Right lung (tissue), 2 donors: ENCODE measurements at regions not wholly inside any gene's neighbourhood (a gene's known extent, or its start where the extent isn't known, plus 50 kb on each side); places are given as distances from the start of the nearest gene placed in this dataset.
"Not testable (repeated sequence)": the region's sequence is repeated elsewhere in the genome, so short reads cannot be mapped to it uniquely, and the experiment has no call there.

Experiments used
- DNase-seq, 2 donors: peaks; one replicate each; pipeline ENCODE4 v3.0.0-alpha.2; 2013

DNA sequence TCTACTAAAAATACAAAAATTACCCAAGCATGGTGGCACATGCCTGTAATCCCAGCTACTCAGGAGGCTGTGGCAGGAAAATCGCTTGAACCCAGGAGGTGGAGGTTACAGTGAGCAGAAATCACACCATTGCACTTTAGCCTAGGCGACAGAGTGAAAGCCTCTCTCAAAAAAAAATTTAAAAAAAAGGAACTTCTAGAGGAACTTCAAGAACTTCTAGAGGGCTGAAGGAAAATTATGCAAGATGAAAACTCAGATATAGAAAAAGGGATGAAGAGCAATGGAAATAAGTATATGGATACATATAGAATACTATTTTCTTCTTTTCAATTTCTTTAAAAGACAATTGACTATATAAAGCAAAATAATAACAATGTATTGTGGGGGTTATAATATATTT lies 51.2 kb upstream of the PRR5 start:
- DNase-seq, result no peak

DNA sequence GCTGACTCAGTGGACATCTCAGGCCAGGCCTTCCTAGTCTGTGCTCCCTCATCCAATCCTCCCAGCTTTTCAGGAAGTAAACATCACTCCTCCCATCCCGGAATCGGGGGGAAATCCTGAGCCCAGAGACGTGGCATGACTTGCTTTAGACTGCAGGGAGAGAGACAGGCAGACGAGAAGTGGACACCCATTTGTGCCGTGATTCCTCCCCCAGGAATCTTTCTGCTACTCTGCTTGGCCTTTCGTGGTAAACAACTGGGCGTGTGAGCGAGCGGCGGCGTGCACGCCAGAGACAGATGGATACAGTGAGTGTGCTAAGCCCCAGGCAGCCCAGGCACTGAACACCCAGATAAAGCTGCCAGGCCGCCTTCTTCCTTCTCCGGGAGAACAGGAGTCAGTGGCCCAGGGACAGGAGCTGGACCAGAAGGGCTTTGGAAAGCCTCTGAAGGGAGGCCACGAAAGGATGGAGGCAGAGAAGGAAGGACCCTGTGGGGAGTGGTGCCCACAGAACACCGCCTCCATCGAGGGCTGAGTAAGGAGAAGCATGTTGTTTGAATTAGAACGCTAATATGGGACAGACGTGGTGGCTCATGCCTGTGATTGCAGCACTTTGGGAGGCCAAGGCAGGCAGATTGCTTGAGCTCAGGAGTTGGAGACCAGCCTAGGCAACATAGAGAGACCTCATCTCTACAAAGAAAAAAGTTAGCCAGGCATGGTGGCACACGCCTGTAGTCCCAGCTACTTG lies 53.0 kb upstream of the PRR5 start:
- DNase-seq, result no peak

DNA sequence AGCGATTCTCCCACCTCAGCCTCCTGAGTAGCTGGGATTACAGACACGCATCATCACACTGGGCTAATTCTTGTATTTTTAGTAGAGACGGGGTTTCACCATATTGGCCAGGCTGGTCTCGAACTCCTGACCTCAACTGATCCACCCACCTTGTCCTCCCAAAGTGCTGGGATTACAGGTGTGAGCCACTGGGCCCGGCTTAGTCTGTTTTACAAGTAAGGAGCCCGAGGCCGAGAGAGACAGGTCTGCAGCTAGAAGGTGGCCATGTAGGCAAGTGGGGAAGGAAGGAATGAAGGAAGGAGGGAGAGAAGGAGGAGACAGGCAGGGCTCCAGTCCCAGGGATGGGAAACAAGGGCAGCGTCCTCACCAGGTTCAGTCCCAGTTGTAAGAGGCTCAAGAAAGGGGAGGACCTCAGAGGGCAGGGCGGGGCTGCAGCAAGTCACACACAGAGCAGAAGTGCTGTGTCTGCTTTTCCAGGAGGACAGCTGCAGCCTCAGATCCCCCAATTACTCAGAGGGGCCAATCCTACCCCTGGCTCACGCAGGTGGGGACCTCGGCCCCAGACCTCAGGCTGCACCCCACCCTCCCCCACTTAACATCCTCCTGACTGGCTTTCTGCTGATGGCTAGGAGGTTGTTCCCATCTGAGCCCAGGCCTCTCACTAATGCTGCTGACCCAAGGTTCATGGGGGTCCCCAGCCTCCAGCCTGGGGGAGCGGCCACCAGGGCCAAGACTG lies 53.8 kb upstream of the PRR5 start:
- DNase-seq, result no peak

DNA sequence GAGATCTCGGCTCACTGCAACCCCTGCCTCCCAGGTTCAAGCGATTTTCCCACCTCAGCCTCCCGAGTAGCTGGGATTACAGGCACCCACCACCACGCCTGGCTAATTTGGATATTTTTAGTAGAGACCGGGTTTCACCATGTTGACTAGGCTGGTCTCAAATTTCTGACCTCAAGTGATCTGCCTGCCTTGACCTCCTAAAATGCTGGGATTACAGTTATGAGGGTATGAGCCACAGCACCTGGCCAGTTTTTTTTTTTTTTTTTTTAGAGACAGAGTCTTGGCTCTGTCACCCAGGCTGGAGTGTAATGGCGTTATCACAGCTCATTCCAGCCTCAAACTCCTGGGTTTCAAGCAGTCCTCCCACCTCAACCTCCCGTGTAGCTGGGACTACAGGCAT lies 54.9 kb upstream of the PRR5 start:
- no peak for DNase-seq

DNA sequence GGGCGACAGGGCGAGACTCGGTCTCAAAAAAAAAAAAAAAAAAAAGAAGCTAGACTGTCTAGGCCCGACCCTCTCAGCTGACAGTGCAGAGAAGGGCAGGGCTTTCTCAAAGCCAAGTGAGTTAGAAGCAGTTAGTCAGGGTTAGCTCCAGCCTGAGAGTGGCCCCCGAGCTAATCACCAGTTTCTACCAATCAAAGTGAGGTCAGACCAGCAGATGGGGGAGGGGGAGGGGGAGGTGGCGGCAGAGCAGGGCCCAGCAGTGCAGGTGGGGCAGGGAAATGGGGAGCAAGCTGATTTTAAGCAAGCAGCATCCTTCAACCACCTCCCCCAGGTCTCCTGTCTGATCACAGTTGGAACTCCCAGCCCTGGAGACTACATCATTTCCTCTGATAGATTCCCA lies 55.3 kb upstream of the PRR5 start:
- no peak for DNase-seq

DNA sequence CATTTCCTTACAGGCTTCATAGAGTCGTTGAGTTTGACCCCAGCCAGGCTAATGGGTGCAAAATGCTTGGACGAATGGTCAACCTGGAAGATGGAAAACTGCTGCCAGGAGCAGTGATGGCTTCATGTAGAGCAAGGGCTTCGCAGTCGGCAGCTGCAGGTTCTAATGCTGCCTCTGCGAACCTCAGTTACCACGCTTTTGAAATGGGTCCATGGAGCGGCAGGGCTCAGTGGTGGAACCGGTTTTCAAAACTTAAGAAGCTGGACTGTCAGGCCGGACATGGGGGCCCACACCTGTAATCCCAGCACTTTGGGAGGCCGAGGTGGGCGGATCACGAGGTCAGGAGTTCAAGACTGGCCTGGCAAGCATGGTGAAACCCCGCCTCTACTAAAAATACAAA lies 55.9 kb upstream of the PRR5 start:
- no peak for DNase-seq

DNA sequence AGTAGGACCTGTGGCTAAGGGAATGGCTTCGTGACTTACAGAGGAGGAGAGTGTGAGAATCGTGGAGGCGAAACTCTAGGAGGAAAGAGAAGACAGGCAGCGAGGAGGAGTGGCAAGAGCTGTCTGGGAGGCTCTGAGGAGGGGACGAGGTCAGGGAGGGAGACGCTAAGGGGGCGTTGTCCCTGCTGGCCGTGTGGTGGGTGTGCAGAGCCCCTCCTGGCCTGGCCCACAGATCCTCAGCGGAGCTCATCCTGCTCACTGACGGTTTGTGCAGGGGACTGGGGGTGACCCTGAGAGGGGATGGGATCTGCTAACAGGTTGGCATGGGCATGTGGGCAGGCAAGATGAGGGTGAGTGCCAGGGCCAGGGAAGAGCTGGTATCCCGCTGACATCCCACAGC lies 56.5 kb upstream of the PRR5 start:
- DNase-seq, result no peak

DNA sequence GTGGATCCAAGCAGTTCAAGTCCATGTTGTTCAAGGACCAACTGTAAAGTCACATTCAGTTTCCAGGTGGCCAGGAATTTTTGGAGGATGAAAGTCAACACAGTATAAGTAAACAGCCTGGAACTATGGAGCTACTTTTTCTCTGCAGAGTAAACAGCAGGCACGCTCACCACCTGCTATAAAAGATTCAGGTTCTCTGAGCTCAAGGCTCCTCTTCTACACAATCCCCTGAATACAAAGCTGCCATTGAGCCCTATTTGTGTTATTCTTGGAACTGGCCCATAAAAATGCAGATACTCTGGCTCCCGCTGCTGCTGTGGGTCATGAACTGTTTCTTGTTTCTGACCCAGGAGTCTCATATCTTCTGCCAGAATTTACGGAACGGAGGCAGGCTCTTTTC lies 56.9 kb upstream of the PRR5 start:
- no peak for DNase-seq

DNA sequence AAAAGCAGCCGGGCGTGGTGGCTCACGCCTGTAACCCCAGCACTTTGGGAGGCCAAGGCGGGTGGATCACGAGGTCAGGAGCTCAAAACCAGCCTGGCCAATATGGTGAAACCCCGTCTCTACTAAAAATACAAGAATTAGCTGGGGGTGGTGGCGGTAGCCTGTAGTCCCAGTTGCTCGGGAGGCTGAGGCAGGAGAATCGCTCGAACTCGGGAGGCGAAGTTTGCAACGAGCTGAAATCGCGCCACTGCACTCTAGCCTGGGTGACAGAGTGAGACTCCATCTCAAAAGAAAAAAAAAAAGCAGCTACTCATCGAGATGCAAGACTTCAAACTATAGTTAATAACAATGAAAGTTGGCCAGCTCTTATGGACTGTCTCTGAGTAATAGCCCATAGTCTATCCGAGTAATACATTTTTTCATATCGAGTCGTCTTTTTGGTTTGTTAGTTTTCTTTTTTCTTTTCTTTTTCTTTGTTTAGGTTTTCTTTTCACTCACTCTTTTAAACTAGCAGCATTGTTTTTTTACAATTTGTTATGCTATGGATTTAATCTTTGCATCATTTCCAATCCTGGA lies 58.4 kb upstream of the PRR5 start:
- DNase-seq, result not testable (repeated sequence)

DNA sequence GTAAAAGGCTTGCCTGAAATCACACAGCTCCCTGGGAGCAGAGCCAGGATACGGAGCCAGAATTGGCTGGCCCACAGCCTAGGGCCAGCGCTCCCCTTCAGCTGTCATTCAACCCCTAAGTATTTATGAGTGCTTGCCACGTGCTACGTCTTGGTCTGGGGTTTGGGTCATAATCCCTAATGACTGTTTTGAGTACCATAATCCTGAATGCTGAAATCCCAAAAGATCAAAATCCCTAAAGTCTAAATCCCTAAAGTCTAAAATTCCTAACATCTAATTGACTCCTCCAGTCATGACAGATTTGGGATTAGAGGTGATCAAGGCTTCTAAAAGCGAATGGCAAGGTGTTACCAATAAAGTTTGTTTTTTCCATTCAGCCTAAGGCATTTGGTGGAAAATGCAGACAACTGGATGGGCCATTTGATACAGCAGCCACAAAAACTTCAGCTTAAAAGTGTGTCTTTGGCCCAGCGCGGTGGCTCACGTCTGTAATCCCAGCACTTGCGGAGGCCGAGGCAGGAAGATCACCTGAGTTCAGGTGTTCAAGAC lies 59.8 kb upstream of the PRR5 start:
- DNase-seq, result no peak

DNA sequence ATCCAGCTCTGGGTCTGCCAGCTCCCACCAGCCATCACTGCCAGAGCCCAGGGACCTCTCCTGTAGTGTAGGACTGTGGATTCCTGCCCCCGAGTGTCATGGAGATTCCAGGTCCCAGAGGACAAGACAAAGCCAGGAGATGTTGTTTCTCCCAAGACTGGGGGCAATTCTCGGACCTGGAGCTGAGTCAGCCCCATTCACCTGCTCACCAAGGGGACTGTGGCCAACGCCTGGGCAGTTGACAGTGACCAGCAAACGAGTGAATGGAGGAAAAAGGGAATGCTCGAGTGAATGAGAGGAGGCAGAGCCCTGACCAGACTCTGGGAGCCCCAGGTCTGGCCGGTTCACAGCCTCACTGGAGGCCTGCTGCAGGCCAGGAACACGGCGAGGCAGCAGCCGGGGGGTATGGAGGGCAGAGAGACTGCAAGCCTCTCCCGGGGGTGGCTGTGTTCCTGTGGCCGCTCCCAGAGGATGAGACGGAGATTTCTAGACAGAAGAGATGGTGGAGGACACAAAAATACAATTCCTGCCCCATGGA lies 61.3 kb upstream of the PRR5 start:
- no peak for DNase-seq

DNA sequence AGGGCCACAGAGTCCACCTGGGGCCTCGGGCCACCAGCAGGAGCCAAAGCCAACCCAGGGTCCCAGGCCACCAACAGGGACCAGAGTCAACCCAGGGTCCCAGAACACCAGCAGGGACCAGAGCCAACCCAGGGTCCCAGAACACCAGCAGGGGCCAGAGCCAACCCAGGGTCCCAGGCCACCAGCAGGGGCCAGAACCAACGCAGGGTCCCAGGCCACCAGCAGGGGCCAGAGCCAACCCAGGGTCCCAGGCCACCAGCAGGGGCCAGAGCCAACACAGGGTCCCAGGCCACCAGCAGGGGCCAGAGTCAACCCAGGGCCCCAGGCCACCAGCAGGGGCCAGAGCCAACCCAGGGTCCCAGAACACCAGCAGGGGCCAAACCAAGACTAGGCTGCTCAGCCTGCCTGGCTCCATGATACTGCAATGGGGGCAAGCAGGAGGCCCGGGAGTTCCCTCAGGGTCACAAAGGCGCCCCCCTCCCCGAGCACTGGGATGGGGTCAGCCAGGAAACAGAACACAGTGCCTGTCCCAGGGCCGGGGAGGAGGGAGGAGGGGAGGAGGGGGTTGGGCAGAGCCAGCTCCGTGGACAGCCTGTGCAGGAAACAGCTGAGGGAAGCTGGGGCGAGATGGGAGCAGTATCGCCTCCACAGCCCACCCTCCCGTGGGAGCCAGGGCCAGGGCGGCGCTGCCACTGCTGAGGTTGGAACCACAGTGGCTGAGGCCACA lies 62.0 kb upstream of the PRR5 start:
- DNase-seq, result no peak

DNA sequence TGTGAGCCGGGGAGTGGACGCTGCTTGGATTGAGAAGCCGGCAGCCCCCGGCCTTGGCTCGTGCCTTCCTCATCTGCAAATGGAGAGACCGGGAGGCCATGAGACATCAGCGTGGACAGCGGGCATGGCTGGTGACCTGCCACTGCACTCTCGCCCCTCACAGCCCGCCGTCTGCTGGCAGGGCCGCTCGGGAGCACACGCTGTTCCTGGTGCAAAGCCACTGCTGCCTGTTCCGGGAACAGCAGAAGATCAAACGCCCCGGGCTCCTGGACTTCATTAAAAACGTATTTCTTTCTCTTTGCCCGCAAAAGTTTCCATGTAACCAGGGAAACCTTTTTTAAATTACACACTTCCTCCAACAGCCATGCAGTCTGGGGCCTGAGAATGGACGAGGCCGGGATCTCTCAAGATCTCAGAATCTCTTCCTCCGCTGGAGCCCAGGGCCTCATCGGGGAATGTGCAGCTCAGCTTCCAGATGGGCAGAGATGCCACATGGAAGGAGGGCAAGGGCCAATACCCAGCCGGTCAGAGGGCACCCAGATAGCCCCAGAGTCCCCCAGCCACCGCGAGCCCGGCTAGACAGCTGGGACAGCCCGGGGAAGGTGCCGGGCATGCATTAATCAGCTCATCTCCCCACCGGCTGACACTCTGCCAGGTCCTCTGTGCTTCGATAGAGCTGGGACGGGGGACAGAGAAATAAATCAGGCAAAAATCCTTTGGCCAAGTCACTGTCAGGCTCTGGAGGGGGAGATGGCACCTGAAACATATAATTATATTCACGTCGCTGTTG lies 62.8 kb upstream of the PRR5 start:
- no peak for DNase-seq

DNA sequence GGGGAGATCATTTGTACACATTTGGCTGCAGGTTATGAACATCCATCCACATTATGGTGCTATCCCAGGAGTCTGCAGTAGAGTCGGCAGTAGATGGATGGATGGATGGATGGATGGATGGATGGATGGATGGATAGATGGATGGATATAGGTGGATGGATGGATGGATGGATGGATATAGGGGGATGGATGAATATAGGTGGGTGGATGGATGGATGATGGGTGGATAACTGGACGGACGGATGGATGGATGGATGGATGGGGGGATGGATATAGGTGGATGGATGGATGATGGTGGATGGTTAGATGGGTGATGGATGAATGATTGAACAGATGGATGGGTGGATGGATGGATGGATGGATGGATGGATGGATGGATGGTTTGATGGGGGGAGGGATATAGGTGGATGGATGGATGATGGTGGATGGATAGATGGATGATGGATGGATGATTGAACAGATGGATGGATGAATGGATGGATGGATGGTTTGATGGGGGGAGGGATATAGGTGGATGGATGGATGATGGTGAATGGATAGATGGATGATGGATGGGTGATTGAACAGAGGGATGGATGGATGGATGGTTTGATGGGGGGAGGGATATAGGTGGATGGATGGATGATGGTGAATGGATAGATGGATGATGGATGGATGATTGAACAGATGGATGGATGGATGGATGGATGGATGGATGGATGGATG lies 65.3 kb upstream of the PRR5 start:
- not testable (repeated sequence) for DNase-seq

DNA sequence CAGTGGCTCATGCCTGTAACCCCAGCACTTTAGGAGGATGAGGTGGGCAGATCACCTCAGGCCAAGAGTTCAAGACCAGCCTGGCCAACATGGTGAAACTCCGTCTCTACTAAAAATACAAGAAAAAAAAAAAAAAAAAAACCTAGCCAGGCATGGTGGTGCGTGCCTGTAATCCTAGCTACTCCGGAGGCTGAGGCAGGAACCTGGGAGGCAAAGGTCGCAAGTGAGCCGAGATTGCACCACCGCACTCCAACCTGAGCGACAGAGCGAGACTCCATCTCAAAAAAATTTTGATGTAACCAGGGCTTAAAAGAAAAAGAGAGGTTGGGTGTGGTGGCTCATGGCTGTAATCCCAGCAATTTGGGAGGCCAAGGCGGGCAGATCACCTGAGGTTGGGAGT lies 66.4 kb upstream of the PRR5 start:
- not testable (repeated sequence) for DNase-seq

DNA sequence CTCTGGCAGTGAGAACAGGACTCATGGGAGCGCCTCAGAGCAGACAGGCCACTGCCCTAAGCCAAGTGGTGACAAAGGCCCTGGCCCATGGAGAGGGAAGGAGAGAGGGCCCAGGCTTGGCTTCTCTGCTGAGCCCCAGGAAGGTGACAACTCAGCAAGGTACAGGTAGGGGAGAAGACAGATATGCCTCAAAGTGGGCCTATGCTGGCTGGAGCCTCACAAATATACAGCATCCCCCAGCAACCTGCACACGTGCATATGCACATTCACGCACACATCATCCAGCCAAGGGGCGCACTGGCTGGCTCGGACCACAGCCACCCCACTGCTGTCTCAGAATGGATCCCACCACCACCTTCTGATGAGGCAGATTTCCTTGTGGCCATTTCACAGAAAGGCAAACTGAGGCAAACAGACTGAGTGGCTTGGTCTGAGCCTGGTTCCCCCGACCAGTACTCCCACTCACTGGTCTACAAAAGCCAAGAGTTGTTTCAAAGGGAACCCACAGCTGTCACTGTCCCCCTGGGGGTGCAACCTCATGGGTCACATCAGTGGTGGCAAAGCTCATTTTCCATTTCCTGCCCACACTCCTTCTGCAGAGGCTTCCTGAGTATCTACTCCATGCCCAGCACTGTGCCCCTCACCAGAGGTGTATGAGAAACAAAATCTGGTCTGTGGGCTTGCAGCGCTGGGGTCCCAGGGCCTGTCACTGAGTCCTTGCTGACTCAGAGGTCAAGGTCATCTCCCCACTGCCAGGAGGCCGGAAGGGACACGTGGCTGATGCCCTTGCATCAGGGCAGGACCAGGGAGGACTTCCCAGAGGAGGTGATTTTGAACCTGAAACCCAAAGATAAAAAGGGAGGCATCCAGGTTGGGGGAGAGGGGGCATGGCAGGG lies 67.3 kb upstream of the PRR5 start:
- no peak for DNase-seq

DNA sequence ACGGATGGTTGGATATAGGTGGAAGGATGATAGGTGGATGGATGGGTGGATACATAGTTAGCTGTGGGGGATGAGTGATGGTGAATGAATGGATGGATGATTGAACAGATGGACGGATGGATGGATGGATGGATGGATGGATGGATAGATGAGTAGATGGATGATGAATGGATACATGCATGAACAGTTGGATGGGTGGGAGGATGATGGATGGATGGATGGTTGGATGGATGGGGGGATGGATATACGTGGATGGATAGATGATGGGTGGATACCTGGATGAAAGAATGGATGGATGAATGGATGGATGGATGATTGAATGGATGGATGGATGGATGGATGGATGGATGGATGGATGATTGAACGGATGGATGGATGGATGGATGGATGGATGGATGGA lies 68.4 kb upstream of the PRR5 start:
- no peak for DNase-seq

DNA sequence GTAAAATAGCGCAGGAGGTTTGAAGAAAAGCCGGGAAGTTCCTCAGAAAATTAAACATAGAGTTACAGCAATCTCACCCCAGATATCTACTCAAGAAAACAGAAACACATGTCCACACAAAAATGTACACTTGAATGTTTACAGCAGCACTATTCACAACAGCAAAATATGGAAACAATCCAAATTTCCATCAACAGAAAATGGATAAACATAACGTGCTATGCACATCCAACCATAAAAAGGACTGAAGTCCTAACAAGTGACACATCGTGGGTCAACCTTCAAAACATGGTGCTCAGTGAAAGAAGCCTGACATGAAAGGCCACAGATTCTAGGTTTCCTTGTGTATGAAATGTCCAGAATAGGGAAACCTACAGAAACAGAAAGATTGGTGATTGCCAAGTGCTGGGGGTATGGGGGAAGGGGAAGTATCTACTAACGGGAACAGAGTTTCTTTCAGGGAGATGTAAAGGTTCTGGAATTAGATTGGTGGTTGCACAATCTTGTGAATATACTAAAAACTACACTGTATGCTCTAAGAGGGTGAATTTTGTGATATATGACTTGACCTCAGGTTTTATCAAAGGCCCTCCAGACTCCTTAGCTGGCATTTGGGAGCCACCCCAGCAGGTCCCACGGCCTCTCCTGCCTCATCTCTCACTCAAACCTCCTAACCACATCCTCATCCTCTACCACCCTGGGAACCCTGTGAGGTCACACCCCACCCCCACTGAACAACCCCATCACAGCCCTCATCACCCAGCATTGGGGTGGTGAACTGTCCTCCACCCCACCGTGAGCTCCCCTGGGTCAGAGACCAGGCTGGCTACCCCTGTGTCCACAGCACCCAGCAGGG lies 69.2 kb upstream of the PRR5 start:
- DNase-seq, result no peak
